ENCODE measurements at regions not wholly inside any gene's neighbourhood (a gene's known extent, or its start where the extent isn't known, plus 50 kb on each side); places are given as distances from the start of the nearest gene placed in this dataset.

DNA sequence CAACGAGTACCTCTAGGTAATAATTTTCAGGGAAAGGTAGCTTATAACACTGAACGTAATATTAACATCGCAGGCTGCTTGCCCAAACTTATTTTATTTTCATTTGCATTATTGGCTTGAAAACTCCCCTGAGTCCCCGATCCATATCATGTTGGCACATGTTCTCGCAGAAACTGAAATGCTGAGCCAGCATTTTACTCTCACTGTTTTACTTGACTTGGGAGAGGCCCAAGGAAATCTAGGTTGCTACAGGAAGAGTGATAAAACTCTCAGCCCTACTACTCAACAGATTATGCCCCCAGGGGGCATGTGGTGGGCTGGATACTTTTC is 183.5 kb upstream of the HABP2 start:
- Histone ChIP-seq H3K27me3 (ENCODE audit: control insufficient read depth, insufficient read depth) (no peaks in the 10 kb centered on the region), H3K9me3 (ENCODE audit: control insufficient read depth, low read length) (peaks cover 3% of the 10 kb centered on the region), H3K27ac (ENCODE audit: low read length) (no peak overlapping the region), H3K4me1 (ENCODE audit: control insufficient read depth, insufficient read depth, low read length) (no peaks in the 10 kb centered on the region), H3K4me3 (ENCODE audit: low read length) (no peak overlapping the region)
- intact Hi-C loops (cut with DNase I), result no loop called here
- ATAC-seq (no peak), DNase-seq (no peak)
- WGBS, result 35% methylated on average over 5 of the region's 5 CpGs

DNA sequence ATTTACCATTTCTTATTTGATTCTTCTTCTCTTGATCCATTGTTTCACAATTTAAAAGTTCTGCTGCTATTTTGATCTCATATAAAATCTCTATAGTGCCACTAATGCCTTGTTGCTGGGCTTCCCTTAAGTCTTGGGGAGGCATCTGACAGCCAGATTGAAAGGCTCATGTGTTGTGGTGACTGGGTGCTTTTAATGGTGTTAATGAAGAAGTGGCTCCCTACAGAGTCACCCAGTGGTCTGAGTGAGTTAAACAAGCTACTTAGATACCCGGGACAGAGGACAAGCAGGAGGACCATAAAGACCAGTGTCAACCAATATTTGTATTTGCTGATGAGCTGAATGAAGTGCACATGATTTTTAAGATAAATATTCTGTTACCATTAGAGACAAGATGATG is 176.4 kb upstream of the HABP2 start:
- DNase-seq (no peak), ATAC-seq (no peak)
- no peak overlapping the region for H3K27ac ChIP-seq (ENCODE audit: low read length)
- no peaks in the 10 kb centered on the region for H3K27me3 ChIP-seq (ENCODE audit: control insufficient read depth, insufficient read depth)
- no peak overlapping the region for H3K4me3 ChIP-seq (ENCODE audit: low read length)
- 56% methylated on average over 1 of the region's 1 CpG for WGBS
- intact Hi-C loops (cut with DNase I), result no loop called here
- H3K9me3 ChIP-seq (ENCODE audit: control insufficient read depth, low read length), result no peaks in the 10 kb centered on the region
- no peaks in the 10 kb centered on the region for H3K4me1 ChIP-seq (ENCODE audit: control insufficient read depth, insufficient read depth, low read length)

DNA sequence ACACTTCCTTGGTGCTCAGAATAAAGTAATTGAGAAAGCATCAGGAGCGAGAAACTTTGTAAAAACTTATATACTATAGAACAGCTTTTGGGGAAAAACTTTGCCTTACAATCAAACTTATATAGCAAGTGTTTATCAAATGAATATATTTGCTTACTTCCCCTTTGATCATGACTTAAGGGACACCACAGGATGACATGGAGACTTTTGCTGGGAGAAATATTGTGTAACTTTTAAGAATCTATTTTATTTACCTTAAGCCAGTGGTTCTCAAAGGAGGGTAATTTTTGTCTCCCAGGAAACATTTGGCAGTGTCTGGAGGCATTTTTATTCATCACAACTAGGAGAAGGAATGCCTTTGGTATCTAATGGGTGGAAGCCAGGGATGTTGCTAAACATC is 173.8 kb upstream of the HABP2 start:
- 98% methylated on average over 1 of the region's 1 CpG for WGBS

GRCh38 chr10:113381416-113381815 is 171.4 kb upstream of the HABP2 start:
- ATAC-seq, result no peak
- Histone ChIP-seq H3K27ac (ENCODE audit: low read length) (no peak overlapping the region), H3K9me3 (ENCODE audit: control insufficient read depth, low read length) (no peaks in the 10 kb centered on the region), H3K27me3 (ENCODE audit: control insufficient read depth, insufficient read depth) (no peaks in the 10 kb centered on the region), H3K4me1 (ENCODE audit: control insufficient read depth, insufficient read depth, low read length) (no peaks in the 10 kb centered on the region), H3K4me3 (ENCODE audit: low read length) (no peak overlapping the region)
- DNase-seq, result no peak
- WGBS, result 71% methylated on average over 6 of the region's 6 CpGs
- intact Hi-C loops (cut with DNase I), result loop anchor here in 3 of 4 donors (5.0 to 10.0 kb wide), 6 partner anchors 207 to 907 kb away; no protein-coding TSS in a partner anchor

More for the DNA sequence above, 173.8 kb upstream of the HABP2 start:
- intact Hi-C loops (cut with DNase I), result no loop called here
- DNase-seq (no peak), ATAC-seq (no peak)
- H3K4me3 ChIP-seq (ENCODE audit: low read length), result no peak overlapping the region
- H3K27me3 ChIP-seq (ENCODE audit: control insufficient read depth, insufficient read depth), result no peaks in the 10 kb centered on the region
- H3K4me1 ChIP-seq (ENCODE audit: control insufficient read depth, insufficient read depth, low read length), result no peaks in the 10 kb centered on the region
- H3K9me3 ChIP-seq (ENCODE audit: control insufficient read depth, low read length), result no peaks in the 10 kb centered on the region
- H3K27ac ChIP-seq (ENCODE audit: low read length), result no peak overlapping the region

GRCh38 chr10:113381981-113382509 is 170.8 kb upstream of the HABP2 start:
- Histone ChIP-seq H3K4me1 (ENCODE audit: control insufficient read depth, insufficient read depth, low read length) (no peaks in the 10 kb centered on the region), H3K27me3 (ENCODE audit: control insufficient read depth, insufficient read depth) (no peaks in the 10 kb centered on the region), H3K9me3 (ENCODE audit: control insufficient read depth, low read length) (no peaks in the 10 kb centered on the region), H3K27ac (ENCODE audit: low read length) (no peak overlapping the region), H3K4me3 (ENCODE audit: low read length) (peak overlapping the region; percentile 60)
- 18% methylated on average over 9 of the region's 9 CpGs for WGBS
- no peak for DNase-seq
- intact Hi-C loops (cut with DNase I), result loop anchor here in 3 of 4 donors (5.0 to 10.0 kb wide), 6 partner anchors 207 to 907 kb away; no protein-coding TSS in a partner anchor
- peak in 1 of 2 donors; percentile 64 for ATAC-seq

DNA sequence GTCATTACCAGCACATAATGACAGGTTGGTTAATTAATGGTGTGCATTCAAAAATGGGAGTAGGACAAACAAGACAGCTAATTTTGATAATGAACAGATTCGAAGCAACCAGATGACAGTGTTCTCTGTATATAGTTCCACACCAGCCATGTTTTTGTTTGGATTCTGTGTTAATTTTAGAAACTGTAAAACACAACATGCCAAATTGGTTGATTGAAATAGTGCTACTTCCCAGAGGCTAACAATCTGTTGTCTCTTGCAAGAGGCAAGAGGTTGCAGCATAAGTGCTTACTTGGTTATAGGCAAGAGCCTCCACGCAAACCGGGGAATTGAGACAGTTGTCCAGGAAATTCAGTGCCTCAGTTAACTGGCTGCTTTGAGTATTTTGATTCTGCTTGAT is 170.2 kb upstream of the HABP2 start:
- no peak overlapping the region for H3K27ac ChIP-seq (ENCODE audit: low read length)
- H3K4me3 ChIP-seq (ENCODE audit: low read length), result no peak overlapping the region
- no peak for DNase-seq
- no peaks in the 10 kb centered on the region for H3K27me3 ChIP-seq (ENCODE audit: control insufficient read depth, insufficient read depth)
- intact Hi-C loops (cut with DNase I), result loop anchor here in 3 of 4 donors (5.0 to 10.0 kb wide), 6 partner anchors 208 to 908 kb away; no protein-coding TSS in a partner anchor
- 58% methylated on average over 3 of the region's 3 CpGs for WGBS
- no peaks in the 10 kb centered on the region for H3K9me3 ChIP-seq (ENCODE audit: control insufficient read depth, low read length)
- H3K4me1 ChIP-seq (ENCODE audit: control insufficient read depth, insufficient read depth, low read length), result no peaks in the 10 kb centered on the region
- no peak for ATAC-seq

- intact Hi-C loops (cut with DNase I), result loop anchor here in 3 of 4 donors (5.0 to 10.0 kb wide), 6 partner anchors 209 to 909 kb away; no protein-coding TSS in a partner anchor
- H3K27ac ChIP-seq (ENCODE audit: low read length), result peak overlapping the region; percentile 3
These were observed 168.7 kb upstream of the HABP2 start for GRCh38 chr10:113384181-113384580.

DNA sequence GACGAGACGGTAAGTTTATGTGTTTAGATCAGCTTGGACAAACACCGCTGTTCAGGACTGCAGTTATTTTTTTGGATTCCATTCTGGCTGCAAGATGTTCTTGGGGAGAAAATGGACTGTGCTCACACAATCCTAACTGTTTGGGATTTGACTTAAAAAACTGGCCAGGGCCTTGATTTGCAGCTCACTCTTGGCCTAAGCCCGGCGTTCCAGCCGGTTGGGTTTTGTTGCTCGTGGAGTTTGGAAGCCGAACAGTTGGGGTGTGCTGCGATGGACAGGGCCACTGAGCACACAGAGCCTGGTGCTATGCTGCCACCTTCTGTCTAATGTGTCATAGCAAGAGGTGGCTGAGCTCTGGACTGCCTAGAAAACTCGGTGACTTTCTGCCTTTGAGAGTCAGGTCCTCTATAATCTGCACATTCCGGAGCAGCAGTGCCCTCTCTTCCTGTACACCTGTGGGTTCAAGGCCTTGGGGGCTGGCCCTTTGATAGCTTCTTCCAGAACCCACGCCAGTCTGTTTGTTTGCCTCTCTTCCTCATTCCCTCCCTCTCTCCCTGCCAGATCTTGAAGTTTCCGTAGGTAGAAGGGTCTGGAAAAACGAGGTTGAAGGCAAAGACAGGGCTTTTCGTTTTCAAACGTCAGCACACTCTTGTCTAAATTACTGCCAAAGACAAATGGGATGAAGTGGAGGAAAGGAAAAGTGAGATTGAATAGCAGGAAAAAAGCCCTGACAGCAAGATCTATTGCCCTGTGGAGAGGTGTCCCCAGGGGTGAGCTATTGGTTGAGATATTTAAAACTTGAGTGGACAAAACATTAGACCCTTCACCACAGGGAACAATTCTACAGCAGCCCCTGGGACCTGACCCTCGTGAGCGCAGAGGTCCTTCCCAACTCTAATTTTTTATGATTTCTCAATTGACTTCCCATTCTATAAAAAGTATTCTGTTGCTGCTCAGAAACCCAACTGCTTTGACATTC is 167.5 kb upstream of the HABP2 start:
- ATAC-seq (peak; percentile 98), DNase-seq (peak; percentile 87 to 95 (median 93))
- Histone ChIP-seq H3K27ac (ENCODE audit: low read length) (no peak overlapping the region), H3K4me1 (ENCODE audit: control insufficient read depth, insufficient read depth, low read length) (no peaks in the 10 kb centered on the region), H3K9me3 (ENCODE audit: control insufficient read depth, low read length) (no peaks in the 10 kb centered on the region), H3K27me3 (ENCODE audit: control insufficient read depth, insufficient read depth) (no peaks in the 10 kb centered on the region), H3K4me3 (ENCODE audit: low read length) (no peak overlapping the region)
- intact Hi-C loops (cut with DNase I), result loop anchor here in 3 of 4 donors (10.0 kb wide), 5 partner anchors 211 to 911 kb away; no protein-coding TSS in a partner anchor
- WGBS, result 19% methylated on average over 18 of the region's 18 CpGs

More at GRCh38 chr10:113384181-113384580, 168.7 kb upstream of the HABP2 start:
- Histone ChIP-seq H3K4me3 (ENCODE audit: low read length) (no peak overlapping the region), H3K27me3 (ENCODE audit: control insufficient read depth, insufficient read depth) (no peaks in the 10 kb centered on the region), H3K4me1 (ENCODE audit: control insufficient read depth, insufficient read depth, low read length) (no peaks in the 10 kb centered on the region), H3K9me3 (ENCODE audit: control insufficient read depth, low read length) (no peaks in the 10 kb centered on the region)
- DNase-seq (no peak), ATAC-seq (no peak)
- WGBS, result 72% methylated on average over 4 of the region's 4 CpGs

DNA sequence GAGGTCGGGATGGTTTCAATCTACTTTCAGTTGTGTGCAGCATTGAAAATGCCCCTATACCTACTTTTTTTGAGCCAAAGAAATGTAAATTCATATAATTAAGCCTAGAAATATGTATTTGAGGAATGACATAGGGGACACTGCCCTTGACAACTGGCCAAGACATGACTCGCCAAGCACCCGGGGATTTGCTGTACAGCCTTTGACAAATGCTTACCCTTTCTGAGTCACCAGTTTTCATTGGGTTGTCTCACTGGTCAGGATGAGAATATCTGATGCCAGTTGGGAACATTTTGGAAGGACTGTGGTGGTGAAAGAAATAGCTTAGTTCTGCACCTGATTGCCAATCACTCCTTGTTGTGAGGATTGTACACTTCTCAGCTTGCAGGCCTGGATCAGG is 166.8 kb upstream of the HABP2 start:
- Histone ChIP-seq H3K27me3 (ENCODE audit: control insufficient read depth, insufficient read depth) (no peaks in the 10 kb centered on the region), H3K4me3 (ENCODE audit: low read length) (no peak overlapping the region), H3K4me1 (ENCODE audit: control insufficient read depth, insufficient read depth, low read length) (no peaks in the 10 kb centered on the region), H3K27ac (ENCODE audit: low read length) (no peak overlapping the region), H3K9me3 (ENCODE audit: control insufficient read depth, low read length) (no peaks in the 10 kb centered on the region)
- DNase-seq (peak in 1 of 3 donors; percentile 49), ATAC-seq (peak in 1 of 2 donors; percentile 39)
- WGBS, result 37% methylated on average over 3 of the region's 3 CpGs
- intact Hi-C loops (cut with DNase I), result loop anchor here in 3 of 4 donors (10.0 kb wide), 5 partner anchors 211 to 911 kb away; no protein-coding TSS in a partner anchor

DNA sequence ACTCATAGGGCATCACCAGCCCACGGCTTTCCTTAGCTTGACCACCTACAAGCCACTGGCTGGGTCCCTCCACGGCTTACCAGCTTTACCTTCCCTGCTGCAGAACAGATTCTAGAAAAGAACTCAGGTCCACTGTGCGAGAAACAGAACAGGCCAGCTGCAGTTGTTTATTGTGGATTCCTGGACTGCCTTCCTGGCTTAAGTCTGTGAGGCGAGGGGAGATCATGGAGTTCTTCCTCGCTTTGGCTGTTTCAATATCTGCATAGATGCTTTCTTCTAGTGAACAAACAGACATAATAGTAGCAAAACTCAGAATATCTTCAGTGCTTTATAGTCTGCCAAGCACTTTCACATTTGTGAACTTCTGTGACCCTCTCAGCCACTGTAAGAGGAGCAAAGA is 162.9 kb upstream of the HABP2 start:
- WGBS, result 87% methylated on average over 5 of the region's 5 CpGs
- ATAC-seq (no peak), DNase-seq (no peak)
- intact Hi-C loops (cut with DNase I), result loop anchor here in 3 of 4 donors (10.0 kb wide), 5 partner anchors 215 to 915 kb away; no protein-coding TSS in a partner anchor
- Histone ChIP-seq H3K27me3 (ENCODE audit: control insufficient read depth, insufficient read depth) (no peaks in the 10 kb centered on the region), H3K27ac (ENCODE audit: low read length) (no peak overlapping the region), H3K9me3 (ENCODE audit: control insufficient read depth, low read length) (no peaks in the 10 kb centered on the region), H3K4me3 (ENCODE audit: low read length) (no peak overlapping the region), H3K4me1 (ENCODE audit: control insufficient read depth, insufficient read depth, low read length) (no peaks in the 10 kb centered on the region)

GRCh38 chr10:113390896-113391295 is 162.0 kb upstream of the HABP2 start:
- WGBS, result 70% methylated on average over 4 of the region's 4 CpGs
- Histone ChIP-seq H3K4me3 (ENCODE audit: low read length) (no peak overlapping the region), H3K9me3 (ENCODE audit: control insufficient read depth, low read length) (no peaks in the 10 kb centered on the region), H3K4me1 (ENCODE audit: control insufficient read depth, insufficient read depth, low read length) (no peaks in the 10 kb centered on the region), H3K27ac (ENCODE audit: low read length) (no peak overlapping the region), H3K27me3 (ENCODE audit: control insufficient read depth, insufficient read depth) (no peaks in the 10 kb centered on the region)
- ATAC-seq (no peak), DNase-seq (no peak)
- intact Hi-C loops (cut with DNase I), result no loop called here

Data from right cardiac atrium (tissue), 5 donors.